Progenitor cell of endocrine pancreas (in vitro differentiated cells): ENCODE measurements at regions not wholly inside any gene's neighbourhood (a gene's known extent, or its start where the extent isn't known, plus 50 kb on each side); places are given as distances from the start of the nearest gene placed in this dataset.

ENCODE experiments used
- DNase-seq: peaks from one replicate; pipeline ENCODE4 v3.0.0; 2021; ENCODE audit warnings: low spot score; ENCODE audit not compliant: unreplicated experiment
- H3K27ac Mint-ChIP-seq: 2 replicates; pipeline ENCODE4 v1.8.0; 2021; ENCODE audit warnings: mild to moderate bottlenecking, moderate library complexity, mixed read lengths
- H3K27me3 Mint-ChIP-seq: 2 replicates; pipeline ENCODE4 v1.8.0; 2021; ENCODE audit warnings: mixed read lengths
- H3K36me3 Mint-ChIP-seq: 2 replicates; pipeline ENCODE4 v1.8.0; 2022; ENCODE audit warnings: mixed read lengths; ENCODE audit not compliant: insufficient read depth
- H3K4me1 Mint-ChIP-seq: 2 replicates; pipeline ENCODE4 v1.8.0; 2021; ENCODE audit warnings: low read depth, mixed read lengths
- H3K4me3 Mint-ChIP-seq: 2 replicates; pipeline ENCODE4 v1.8.0; 2021; ENCODE audit warnings: low read depth, mild to moderate bottlenecking, moderate library complexity, mixed read lengths
- H3K9me3 Mint-ChIP-seq: 2 replicates; pipeline ENCODE4 v1.8.0; 2021; ENCODE audit warnings: low read depth, mixed read lengths
- CTCF ChIP-seq: fragments of 200-600 bp; sonication (generic); IDR thresholded peaks from one replicate; pipeline ENCODE4 v1.5.0; 2021; ENCODE audit warnings: antibody characterized with exemption, mild to moderate bottlenecking; ENCODE audit not compliant: unreplicated experiment

GRCh38 chr3:107992976-107993684, 97.7 kb downstream of the CD47 start:
- peaks cover 12% of the 10 kb centered on the region for H3K4me1 Mint-ChIP-seq
- no peak for DNase-seq
- no peaks in the 10 kb centered on the region for H3K36me3 Mint-ChIP-seq
- no peak for TF ChIP-seq CTCF
- no peaks in the 10 kb centered on the region for H3K9me3 Mint-ChIP-seq
- no peak overlapping the region for H3K4me3 Mint-ChIP-seq
- no peak overlapping the region for H3K27ac Mint-ChIP-seq
- H3K27me3 Mint-ChIP-seq: no peaks in the 10 kb centered on the region

- Mint-ChIP-seq H3K27me3 (no peaks in the 10 kb centered on the region), H3K4me1 (peaks cover 10% of the 10 kb centered on the region), H3K27ac (no peak overlapping the region), H3K4me3 (no peak overlapping the region), H3K36me3 (no peaks in the 10 kb centered on the region), H3K9me3 (no peaks in the 10 kb centered on the region)
- no peak for TF ChIP-seq CTCF
- no peak for DNase-seq
These were observed 99.9 kb downstream of the CD47 start for GRCh38 chr3:107990926-107991325.

- Mint-ChIP-seq H3K4me3 (no peak overlapping the region), H3K9me3 (no peaks in the 10 kb centered on the region), H3K4me1 (peaks cover 10% of the 10 kb centered on the region), H3K27me3 (no peaks in the 10 kb centered on the region), H3K36me3 (no peaks in the 10 kb centered on the region), H3K27ac (no peak overlapping the region)
- no peak for DNase-seq
- TF ChIP-seq CTCF: no peak
These were observed 100.4 kb downstream of the CD47 start for GRCh38 chr3:107990433-107990832.

GRCh38 chr3:107989661-107990060, 101.2 kb downstream of the CD47 start:
- Mint-ChIP-seq H3K9me3 (no peaks in the 10 kb centered on the region), H3K27ac (no peak overlapping the region), H3K27me3 (no peaks in the 10 kb centered on the region), H3K36me3 (no peaks in the 10 kb centered on the region), H3K4me1 (peaks cover 10% of the 10 kb centered on the region), H3K4me3 (no peak overlapping the region)
- no peak for DNase-seq
- TF ChIP-seq CTCF: no peak

GRCh38 chr3:107988460-107989175, 102.2 kb downstream of the CD47 start:
- Mint-ChIP-seq H3K9me3 (no peaks in the 10 kb centered on the region), H3K36me3 (no peaks in the 10 kb centered on the region), H3K4me1 (peaks cover 8% of the 10 kb centered on the region), H3K4me3 (no peak overlapping the region), H3K27ac (no peak overlapping the region), H3K27me3 (no peaks in the 10 kb centered on the region)
- TF ChIP-seq CTCF: no peak
- DNase-seq: no peak
